Endothelial cell of umbilical vein (primary cell): ENCODE measurements at regions not wholly inside any gene's neighbourhood (a gene's known extent, or its start where the extent isn't known, plus 50 kb on each side); places are given as distances from the start of the nearest gene placed in this dataset.

ENCODE experiments used
- EZH2 ChIP-seq: IDR thresholded peaks from 2 replicates; pipeline ENCODE4 v1.6.1; 2012; ENCODE audit warnings: borderline replicate concordance, low read depth, mild to moderate bottlenecking, moderate library complexity, low read length, inconsistent platforms; ENCODE audit not compliant: severe bottlenecking
- FOS ChIP-seq: IDR thresholded peaks from 2 replicates; pipeline ENCODE4 v1.6.1; 2011; ENCODE audit warnings: mild to moderate bottlenecking, low read length, moderate library complexity, borderline replicate concordance; ENCODE audit not compliant: insufficient read depth
- GATA2 ChIP-seq: IDR thresholded peaks from 2 replicates; pipeline ENCODE4 v1.7.0; 2011; ENCODE audit warnings: low read depth, mild to moderate bottlenecking, moderate library complexity, mixed read lengths, low read length; ENCODE audit not compliant: insufficient read length, insufficient read depth
- JUN ChIP-seq: IDR thresholded peaks from 2 replicates; pipeline ENCODE4 v1.6.1; 2011; ENCODE audit warnings: borderline replicate concordance, low read depth; ENCODE audit not compliant: insufficient read length, insufficient read depth
- MYC ChIP-seq: IDR thresholded peaks from one replicate; pipeline ENCODE4 v1.6.1; 2011; ENCODE audit warnings: mild to moderate bottlenecking, low read depth, low read length
- POLR2A ChIP-seq: IDR thresholded peaks from 2 replicates; pipeline ENCODE4 v1.6.1; 2012; ENCODE audit warnings: low read depth, mild to moderate bottlenecking, control low read depth, low read length
- POLR2AphosphoS5 ChIP-seq: IDR thresholded peaks from 2 replicates; pipeline ENCODE4 v1.6.1; 2012; ENCODE audit warnings: low read depth, mild to moderate bottlenecking, control low read depth, low read length, moderate library complexity; ENCODE audit not compliant: insufficient read depth
- TF ChIP-seq, protein P1 (sequence below), 2 donors: IDR thresholded peaks; 1 replicate in 1 of 2; 2 replicates in 1 of 2; pipeline ENCODE4 v1.5.1; 2011; ENCODE audit warnings: low read length in 2 of 2, mild to moderate bottlenecking in 2 of 2, moderate library complexity in 2 of 2, control low read depth in 1 of 2, inconsistent platforms in 1 of 2, low read depth in 1 of 2; ENCODE audit not compliant: insufficient read depth in 1 of 2; ENCODE audit errors: extremely low read depth in 1 of 2
- TF ChIP-seq, protein P2 (sequence below): IDR thresholded peaks from 2 replicates; pipeline ENCODE4 v1.6.1; 2011; ENCODE audit not compliant: insufficient read depth, insufficient read length

DNA sequence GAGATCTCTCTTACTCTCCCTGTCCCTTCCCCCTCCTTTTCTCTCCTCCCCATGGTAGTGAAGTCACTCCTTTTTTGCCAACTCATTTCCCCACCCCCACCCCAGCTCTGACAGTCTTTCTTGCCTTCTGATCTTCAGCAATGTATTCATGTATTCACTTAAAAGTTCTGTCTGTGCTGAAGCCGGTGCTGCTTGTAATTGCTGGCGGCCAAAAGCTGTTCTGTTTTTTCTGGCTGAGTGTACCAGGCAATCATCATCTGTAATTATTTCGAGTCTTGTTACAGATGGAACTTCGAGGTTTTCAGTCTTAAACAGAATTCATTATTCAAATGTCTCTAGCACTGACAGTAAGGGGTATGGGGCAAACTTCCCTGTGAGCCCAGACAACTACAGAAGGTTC is 99.5 kb downstream of the SPATA19 start:
- TF ChIP-seq GATA2: no peak
- TF ChIP-seq, protein P1, sequence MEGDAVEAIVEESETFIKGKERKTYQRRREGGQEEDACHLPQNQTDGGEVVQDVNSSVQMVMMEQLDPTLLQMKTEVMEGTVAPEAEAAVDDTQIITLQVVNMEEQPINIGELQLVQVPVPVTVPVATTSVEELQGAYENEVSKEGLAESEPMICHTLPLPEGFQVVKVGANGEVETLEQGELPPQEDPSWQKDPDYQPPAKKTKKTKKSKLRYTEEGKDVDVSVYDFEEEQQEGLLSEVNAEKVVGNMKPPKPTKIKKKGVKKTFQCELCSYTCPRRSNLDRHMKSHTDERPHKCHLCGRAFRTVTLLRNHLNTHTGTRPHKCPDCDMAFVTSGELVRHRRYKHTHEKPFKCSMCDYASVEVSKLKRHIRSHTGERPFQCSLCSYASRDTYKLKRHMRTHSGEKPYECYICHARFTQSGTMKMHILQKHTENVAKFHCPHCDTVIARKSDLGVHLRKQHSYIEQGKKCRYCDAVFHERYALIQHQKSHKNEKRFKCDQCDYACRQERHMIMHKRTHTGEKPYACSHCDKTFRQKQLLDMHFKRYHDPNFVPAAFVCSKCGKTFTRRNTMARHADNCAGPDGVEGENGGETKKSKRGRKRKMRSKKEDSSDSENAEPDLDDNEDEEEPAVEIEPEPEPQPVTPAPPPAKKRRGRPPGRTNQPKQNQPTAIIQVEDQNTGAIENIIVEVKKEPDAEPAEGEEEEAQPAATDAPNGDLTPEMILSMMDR (IDR thresholded peaks at IDR 0.05; ENCODE audit: extremely low read depth in 1 of 2, insufficient read depth in 1 of 2, low read depth in 1 of 2, low read length in 2 of 2): no peak
- no peak for TF ChIP-seq POLR2A
- TF ChIP-seq JUN: no peak
- no peak for TF ChIP-seq EZH2
- TF ChIP-seq, protein P2, sequence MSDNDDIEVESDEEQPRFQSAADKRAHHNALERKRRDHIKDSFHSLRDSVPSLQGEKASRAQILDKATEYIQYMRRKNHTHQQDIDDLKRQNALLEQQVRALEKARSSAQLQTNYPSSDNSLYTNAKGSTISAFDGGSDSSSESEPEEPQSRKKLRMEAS: no peak
- TF ChIP-seq POLR2AphosphoS5: no peak
- no peak for TF ChIP-seq MYC
- no peak for TF ChIP-seq FOS
